WTC11 (cell line): ENCODE measurements at regions not wholly inside any gene's neighbourhood (a gene's known extent, or its start where the extent isn't known, plus 50 kb on each side); places are given as distances from the start of the nearest gene placed in this dataset.

ENCODE experiments used
- ATAC-seq: fragments of 200-7000 bp; cut with Tn5 transposase; 2 replicates; pipeline ENCODE4 v1.10.0; 2021; ENCODE audit warnings: mild to moderate bottlenecking, moderate library complexity
- CTCF ChIA-PET: fragments of 300-600 bp; sonication (Branson Sonifier 250); formaldehyde crosslinking; loops from one replicate; lab custom pipeline; 2021; ENCODE audit warnings: antibody characterized with exemption; lab: Charles Lee
- POLR2A ChIA-PET: fragments of 350-600 bp; sonication (Branson Sonifier 250); formaldehyde crosslinking; loops from one replicate; lab custom pipeline; 2021; ENCODE audit warnings: antibody characterized with exemption; lab: Charles Lee
- DNase-seq: peaks from one replicate; pipeline ENCODE4 v3.0.0; 2021; ENCODE audit warnings: low spot score
- H3K27ac Mint-ChIP-seq: 2 replicates; pipeline ENCODE4 v1.8.0; 2021; ENCODE audit warnings: mixed read lengths
- H3K27me3 Mint-ChIP-seq: 2 replicates; pipeline ENCODE4 v1.8.0; 2021; ENCODE audit warnings: low read depth, mild to moderate bottlenecking, moderate library complexity, mixed read lengths
- H3K36me3 Mint-ChIP-seq: 2 replicates; pipeline ENCODE4 v1.8.0; 2021; ENCODE audit warnings: mixed read lengths
- H3K4me1 Mint-ChIP-seq: 2 replicates; pipeline ENCODE4 v1.8.0; 2022; ENCODE audit warnings: mixed read lengths
- H3K4me3 Mint-ChIP-seq: 2 replicates; pipeline ENCODE4 v1.8.0; 2021; ENCODE audit warnings: mild to moderate bottlenecking, moderate library complexity, mixed read lengths
- H3K9me3 Mint-ChIP-seq: 2 replicates; pipeline ENCODE4 v1.8.0; 2021; ENCODE audit warnings: mixed read lengths
- ETV6 ChIP-seq: sonication (generic); formaldehyde crosslinking; IDR thresholded peaks from 2 replicates; pipeline ENCODE4 v1.8.1; 2022; ENCODE audit warnings: mild to moderate bottlenecking, missing genetic modification reagents
- FOXP1 ChIP-seq: sonication (generic); formaldehyde crosslinking; IDR thresholded peaks from 2 replicates; pipeline ENCODE4 v1.8.0; 2022; ENCODE audit warnings: missing genetic modification reagents, mild to moderate bottlenecking, moderate library complexity, borderline replicate concordance
- NFATC4 ChIP-seq: fragments of 250-450 bp; sonication (Bioruptor Pico); IDR thresholded peaks from 2 replicates; pipeline ENCODE4 v1.9.0; 2021; ENCODE audit warnings: mild to moderate bottlenecking
- OVOL2 ChIP-seq: fragments of 250-450 bp; sonication (Bioruptor Pico); IDR thresholded peaks from 2 replicates; pipeline ENCODE4 v1.9.0; 2021; ENCODE audit warnings: mild to moderate bottlenecking, borderline replicate concordance
- SMAD3 ChIP-seq: sonication (generic); formaldehyde crosslinking; IDR thresholded peaks from 2 replicates; pipeline ENCODE4 v1.8.0; 2022; ENCODE audit warnings: missing genetic modification reagents, mild to moderate bottlenecking, borderline replicate concordance
- SP1 ChIP-seq: sonication (generic); formaldehyde crosslinking; conservative IDR thresholded peaks from 2 replicates; pipeline ENCODE4 v1.8.1; 2022; ENCODE audit warnings: missing genetic modification reagents
- TF ChIP-seq, protein P1 (sequence below): sonication (generic); formaldehyde crosslinking; IDR thresholded peaks from 2 replicates; pipeline ENCODE4 v1.8.0; 2022; ENCODE audit warnings: missing genetic modification reagents
- TF ChIP-seq, protein P2 (sequence below): sonication (generic); formaldehyde crosslinking; IDR thresholded peaks from 2 replicates; pipeline ENCODE4 v1.8.1; 2022; ENCODE audit warnings: missing genetic modification reagents, borderline replicate concordance
- TF ChIP-seq, protein P3 (sequence below): sonication (generic); formaldehyde crosslinking; IDR thresholded peaks from 2 replicates; pipeline ENCODE4 v1.8.0; 2022; ENCODE audit warnings: mild to moderate bottlenecking, missing genetic modification reagents
- TF ChIP-seq, protein P4 (sequence below): fragments of 250-450 bp; sonication (Bioruptor Pico); IDR thresholded peaks from 2 replicates; pipeline ENCODE4 v1.9.0; 2021; ENCODE audit warnings: mild to moderate bottlenecking
- TF ChIP-seq, protein P5 (sequence below): sonication (generic); formaldehyde crosslinking; IDR thresholded peaks from 2 replicates; pipeline ENCODE4 v1.8.1; 2023; ENCODE audit warnings: mild to moderate bottlenecking, missing genetic modification reagents, moderate library complexity
- TF ChIP-seq, protein P6 (sequence below): sonication (generic); formaldehyde crosslinking; IDR thresholded peaks from 2 replicates; pipeline ENCODE4 v1.8.1; 2022; ENCODE audit warnings: mild to moderate bottlenecking, moderate library complexity, missing genetic modification reagents
- TF ChIP-seq, protein P7 (sequence below): sonication (generic); formaldehyde crosslinking; IDR thresholded peaks from 2 replicates; pipeline ENCODE4 v1.8.0; 2023; ENCODE audit warnings: missing genetic modification reagents

DNA sequence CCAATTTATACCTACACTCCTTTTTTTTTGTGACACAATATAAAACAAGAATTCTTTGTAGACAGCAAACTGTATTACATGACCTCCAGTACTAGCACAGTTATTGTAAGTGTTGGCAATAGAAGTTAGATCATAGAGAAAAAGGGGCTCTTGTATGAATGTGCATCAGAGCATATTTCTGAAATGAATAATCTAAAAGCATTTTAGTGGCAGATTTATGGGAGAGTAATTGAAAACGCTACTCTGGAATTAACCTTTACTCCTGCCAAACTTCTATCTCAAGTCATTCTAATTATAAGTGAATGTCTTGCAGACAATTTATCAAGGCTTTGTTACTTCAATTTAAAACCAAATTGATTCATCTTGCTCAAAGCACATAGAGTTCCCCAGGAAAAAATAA lies 968.1 kb downstream of the TAF11L14 start:
- H3K27me3 Mint-ChIP-seq: no peaks in the 10 kb centered on the region
- POLR2A ChIA-PET: no interaction called here

More for the DNA sequence above, 968.1 kb downstream of the TAF11L14 start:
- Mint-ChIP-seq H3K4me1 (peaks cover 27% of the 10 kb centered on the region), H3K9me3 (peaks cover 42% of the 10 kb centered on the region), H3K4me3 (no peak overlapping the region), H3K27ac (no peak overlapping the region), H3K36me3 (peaks cover 51% of the 10 kb centered on the region)
- no peak for ATAC-seq
- CTCF ChIA-PET: no interaction called here
- TF ChIP-seq, protein P1, sequence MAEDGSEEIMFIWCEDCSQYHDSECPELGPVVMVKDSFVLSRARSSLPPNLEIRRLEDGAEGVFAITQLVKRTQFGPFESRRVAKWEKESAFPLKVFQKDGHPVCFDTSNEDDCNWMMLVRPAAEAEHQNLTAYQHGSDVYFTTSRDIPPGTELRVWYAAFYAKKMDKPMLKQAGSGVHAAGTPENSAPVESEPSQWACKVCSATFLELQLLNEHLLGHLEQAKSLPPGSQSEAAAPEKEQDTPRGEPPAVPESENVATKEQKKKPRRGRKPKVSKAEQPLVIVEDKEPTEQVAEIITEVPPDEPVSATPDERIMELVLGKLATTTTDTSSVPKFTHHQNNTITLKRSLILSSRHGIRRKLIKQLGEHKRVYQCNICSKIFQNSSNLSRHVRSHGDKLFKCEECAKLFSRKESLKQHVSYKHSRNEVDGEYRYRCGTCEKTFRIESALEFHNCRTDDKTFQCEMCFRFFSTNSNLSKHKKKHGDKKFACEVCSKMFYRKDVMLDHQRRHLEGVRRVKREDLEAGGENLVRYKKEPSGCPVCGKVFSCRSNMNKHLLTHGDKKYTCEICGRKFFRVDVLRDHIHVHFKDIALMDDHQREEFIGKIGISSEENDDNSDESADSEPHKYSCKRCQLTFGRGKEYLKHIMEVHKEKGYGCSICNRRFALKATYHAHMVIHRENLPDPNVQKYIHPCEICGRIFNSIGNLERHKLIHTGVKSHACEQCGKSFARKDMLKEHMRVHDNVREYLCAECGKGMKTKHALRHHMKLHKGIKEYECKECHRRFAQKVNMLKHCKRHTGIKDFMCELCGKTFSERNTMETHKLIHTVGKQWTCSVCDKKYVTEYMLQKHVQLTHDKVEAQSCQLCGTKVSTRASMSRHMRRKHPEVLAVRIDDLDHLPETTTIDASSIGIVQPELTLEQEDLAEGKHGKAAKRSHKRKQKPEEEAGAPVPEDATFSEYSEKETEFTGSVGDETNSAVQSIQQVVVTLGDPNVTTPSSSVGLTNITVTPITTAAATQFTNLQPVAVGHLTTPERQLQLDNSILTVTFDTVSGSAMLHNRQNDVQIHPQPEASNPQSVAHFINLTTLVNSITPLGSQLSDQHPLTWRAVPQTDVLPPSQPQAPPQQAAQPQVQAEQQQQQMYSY (CRISPR knock-in tag): no peak
- TF ChIP-seq OVOL2 (no peak), ETV6 (CRISPR knock-in tag) (no peak), NFATC4 (CRISPR knock-in tag) (no peak), SP1 (CRISPR knock-in tag) (no peak), FOXP1 (CRISPR knock-in tag) (no peak), SMAD3 (CRISPR knock-in tag) (no peak)
- TF ChIP-seq, protein P2, sequence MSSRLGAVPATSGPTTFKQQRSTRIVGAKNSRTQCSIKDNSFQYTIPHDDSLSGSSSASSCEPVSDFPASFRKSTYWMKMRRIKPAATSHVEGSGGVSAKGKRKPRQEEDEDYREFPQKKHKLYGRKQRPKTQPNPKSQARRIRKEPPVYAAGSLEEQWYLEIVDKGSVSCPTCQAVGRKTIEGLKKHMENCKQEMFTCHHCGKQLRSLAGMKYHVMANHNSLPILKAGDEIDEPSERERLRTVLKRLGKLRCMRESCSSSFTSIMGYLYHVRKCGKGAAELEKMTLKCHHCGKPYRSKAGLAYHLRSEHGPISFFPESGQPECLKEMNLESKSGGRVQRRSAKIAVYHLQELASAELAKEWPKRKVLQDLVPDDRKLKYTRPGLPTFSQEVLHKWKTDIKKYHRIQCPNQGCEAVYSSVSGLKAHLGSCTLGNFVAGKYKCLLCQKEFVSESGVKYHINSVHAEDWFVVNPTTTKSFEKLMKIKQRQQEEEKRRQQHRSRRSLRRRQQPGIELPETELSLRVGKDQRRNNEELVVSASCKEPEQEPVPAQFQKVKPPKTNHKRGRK: no peak
- TF ChIP-seq, protein P3, sequence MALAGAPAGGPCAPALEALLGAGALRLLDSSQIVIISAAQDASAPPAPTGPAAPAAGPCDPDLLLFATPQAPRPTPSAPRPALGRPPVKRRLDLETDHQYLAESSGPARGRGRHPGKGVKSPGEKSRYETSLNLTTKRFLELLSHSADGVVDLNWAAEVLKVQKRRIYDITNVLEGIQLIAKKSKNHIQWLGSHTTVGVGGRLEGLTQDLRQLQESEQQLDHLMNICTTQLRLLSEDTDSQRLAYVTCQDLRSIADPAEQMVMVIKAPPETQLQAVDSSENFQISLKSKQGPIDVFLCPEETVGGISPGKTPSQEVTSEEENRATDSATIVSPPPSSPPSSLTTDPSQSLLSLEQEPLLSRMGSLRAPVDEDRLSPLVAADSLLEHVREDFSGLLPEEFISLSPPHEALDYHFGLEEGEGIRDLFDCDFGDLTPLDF (CRISPR knock-in tag): no peak
- TF ChIP-seq, protein P4, sequence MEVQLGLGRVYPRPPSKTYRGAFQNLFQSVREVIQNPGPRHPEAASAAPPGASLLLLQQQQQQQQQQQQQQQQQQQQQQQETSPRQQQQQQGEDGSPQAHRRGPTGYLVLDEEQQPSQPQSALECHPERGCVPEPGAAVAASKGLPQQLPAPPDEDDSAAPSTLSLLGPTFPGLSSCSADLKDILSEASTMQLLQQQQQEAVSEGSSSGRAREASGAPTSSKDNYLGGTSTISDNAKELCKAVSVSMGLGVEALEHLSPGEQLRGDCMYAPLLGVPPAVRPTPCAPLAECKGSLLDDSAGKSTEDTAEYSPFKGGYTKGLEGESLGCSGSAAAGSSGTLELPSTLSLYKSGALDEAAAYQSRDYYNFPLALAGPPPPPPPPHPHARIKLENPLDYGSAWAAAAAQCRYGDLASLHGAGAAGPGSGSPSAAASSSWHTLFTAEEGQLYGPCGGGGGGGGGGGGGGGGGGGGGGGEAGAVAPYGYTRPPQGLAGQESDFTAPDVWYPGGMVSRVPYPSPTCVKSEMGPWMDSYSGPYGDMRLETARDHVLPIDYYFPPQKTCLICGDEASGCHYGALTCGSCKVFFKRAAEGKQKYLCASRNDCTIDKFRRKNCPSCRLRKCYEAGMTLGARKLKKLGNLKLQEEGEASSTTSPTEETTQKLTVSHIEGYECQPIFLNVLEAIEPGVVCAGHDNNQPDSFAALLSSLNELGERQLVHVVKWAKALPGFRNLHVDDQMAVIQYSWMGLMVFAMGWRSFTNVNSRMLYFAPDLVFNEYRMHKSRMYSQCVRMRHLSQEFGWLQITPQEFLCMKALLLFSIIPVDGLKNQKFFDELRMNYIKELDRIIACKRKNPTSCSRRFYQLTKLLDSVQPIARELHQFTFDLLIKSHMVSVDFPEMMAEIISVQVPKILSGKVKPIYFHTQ (CRISPR knock-in tag): no peak
- TF ChIP-seq, protein P5, sequence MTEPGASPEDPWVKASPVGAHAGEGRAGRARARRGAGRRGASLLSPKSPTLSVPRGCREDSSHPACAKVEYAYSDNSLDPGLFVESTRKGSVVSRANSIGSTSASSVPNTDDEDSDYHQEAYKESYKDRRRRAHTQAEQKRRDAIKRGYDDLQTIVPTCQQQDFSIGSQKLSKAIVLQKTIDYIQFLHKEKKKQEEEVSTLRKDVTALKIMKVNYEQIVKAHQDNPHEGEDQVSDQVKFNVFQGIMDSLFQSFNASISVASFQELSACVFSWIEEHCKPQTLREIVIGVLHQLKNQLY (CRISPR knock-in tag): no peak
- TF ChIP-seq, protein P6, sequence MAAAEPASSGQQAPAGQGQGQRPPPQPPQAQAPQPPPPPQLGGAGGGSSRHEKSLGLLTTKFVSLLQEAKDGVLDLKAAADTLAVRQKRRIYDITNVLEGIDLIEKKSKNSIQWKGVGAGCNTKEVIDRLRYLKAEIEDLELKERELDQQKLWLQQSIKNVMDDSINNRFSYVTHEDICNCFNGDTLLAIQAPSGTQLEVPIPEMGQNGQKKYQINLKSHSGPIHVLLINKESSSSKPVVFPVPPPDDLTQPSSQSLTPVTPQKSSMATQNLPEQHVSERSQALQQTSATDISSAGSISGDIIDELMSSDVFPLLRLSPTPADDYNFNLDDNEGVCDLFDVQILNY (CRISPR knock-in tag): no peak
- TF ChIP-seq, protein P7, sequence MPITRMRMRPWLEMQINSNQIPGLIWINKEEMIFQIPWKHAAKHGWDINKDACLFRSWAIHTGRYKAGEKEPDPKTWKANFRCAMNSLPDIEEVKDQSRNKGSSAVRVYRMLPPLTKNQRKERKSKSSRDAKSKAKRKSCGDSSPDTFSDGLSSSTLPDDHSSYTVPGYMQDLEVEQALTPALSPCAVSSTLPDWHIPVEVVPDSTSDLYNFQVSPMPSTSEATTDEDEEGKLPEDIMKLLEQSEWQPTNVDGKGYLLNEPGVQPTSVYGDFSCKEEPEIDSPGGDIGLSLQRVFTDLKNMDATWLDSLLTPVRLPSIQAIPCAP (CRISPR knock-in tag): no peak
- DNase-seq: no peak
